ENCODE measurements at regions not wholly inside any gene's neighbourhood (a gene's known extent, or its start where the extent isn't known, plus 50 kb on each side); places are given as distances from the start of the nearest gene placed in this dataset.
"Not testable (repeated sequence)": the region's sequence is repeated elsewhere in the genome, so short reads cannot be mapped to it uniquely, and the experiment has no call there.

DNA sequence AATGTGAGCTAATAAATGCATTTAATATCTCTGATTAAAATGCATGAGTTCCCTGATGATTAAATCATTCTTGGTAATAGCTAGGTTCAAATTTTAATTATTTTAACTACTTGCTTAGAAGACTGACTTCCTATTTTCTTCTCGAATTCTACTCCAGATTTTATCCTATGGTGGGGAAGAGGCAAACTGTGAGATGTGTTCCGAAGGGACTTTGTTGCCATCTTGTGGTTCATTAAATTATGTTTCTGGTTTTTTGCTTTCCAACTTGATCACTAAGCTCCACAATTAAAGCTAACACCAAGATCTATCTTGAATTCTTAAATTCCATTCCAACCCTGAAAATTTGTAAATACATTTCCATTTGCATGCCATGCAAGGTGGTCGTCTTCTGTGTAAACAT, 538.4 kb upstream of the PCDH20 start:
- DNase-seq: no peak

DNA sequence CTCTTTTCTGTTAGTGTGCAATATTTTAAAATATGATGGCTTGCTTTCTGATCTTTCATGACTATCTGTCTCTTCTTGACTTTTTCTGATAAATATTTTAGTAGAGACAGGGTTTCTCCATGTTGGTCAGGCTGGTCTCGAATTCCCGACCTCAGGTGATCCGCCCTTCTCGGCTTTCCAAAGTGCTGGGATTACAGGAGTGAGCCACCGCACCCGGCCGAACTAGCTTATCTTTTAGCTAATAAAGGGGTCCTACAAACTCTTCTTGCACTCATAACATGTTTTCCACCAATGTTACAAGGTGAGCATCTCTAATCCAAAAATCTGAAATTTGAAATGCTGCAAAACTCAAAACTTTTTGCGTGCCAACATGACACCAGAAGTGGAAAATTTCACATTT, 535.2 kb upstream of the PCDH20 start:
- DNase-seq: no peak

DNA sequence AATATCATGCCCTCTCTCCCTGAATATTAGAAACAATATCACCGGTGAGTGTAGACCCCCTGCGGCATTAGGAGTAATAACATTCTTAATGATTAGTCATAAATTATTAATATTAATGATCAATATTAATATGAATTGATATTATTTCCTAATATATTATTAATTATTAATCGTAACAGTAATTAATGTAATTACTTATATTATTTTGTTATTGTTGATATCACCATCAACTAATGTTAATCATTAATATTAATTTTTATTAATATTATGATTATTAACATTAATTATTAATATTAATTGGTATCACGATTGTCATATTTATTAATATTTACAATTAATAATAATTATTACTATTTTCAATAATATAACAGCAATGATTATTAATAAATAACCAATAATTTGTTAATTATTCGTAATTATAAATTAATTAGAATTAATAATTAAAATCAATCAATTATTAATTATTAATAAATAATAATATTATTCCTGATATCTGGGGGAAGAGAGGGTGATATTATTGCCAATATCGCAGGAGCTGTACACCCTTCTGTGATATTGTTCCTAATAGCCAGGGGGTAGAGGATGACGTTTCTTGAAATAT, 528.8 kb upstream of the PCDH20 start:
- no peak for DNase-seq

DNA sequence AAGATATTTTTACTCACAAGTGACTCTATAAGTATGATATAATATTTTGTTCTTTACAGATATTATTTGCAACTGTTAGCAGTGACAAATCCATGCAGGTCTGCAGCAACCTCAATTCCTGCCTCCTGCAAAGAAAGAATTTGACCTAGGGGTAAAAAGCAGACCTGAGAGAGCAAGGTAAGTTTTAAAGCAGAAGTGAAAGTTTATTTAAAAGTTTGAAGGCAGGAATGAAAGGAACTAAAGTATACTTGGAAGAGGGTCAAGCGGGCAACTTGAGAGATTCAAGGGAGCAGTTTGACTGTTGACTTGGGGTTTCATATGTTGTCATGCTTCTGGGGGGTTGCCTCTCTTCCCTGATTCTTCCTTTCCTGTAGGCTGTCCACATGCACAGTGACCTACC, 520.1 kb upstream of the PCDH20 start:
- DNase-seq: no peak

DNA sequence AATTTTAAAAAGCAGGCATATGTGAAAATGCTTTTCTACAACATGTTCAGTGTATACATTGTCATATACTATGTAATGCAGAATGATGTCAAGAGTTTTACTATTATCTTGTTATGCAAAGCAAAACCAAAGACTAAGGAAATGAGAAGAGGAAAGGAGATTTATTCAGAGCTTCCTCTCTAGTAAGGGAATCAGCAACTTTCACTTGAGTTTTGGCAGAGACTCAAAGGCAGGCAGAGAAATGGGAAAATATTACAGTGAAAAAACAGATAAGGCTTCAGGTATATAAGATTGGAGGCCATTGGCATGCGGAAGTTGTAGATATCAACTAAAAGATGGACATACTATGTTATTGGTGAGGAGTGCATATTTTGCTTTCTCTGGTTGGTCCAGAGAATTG, 512.0 kb upstream of the PCDH20 start:
- DNase-seq: no peak

DNA sequence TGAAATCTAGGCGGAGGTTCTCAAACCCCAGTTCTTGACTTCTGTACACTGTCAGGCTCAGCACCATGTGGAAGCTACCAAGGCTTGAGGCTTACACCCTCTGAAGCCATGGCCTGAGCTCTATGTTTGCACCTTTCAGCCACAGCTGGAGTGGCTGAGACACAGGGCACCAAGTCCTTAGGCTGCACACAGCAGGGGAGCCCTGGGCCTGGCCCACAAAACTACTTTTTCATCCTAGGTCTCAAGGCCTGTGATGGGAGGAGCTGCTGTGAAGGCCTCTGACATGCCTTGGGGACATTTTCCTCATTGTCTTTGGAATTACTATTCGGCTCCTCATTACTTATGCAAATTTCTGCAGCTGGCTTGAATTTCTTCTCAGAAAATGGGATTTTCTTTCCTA, 503.2 kb upstream of the PCDH20 start:
- no peak for DNase-seq

DNA sequence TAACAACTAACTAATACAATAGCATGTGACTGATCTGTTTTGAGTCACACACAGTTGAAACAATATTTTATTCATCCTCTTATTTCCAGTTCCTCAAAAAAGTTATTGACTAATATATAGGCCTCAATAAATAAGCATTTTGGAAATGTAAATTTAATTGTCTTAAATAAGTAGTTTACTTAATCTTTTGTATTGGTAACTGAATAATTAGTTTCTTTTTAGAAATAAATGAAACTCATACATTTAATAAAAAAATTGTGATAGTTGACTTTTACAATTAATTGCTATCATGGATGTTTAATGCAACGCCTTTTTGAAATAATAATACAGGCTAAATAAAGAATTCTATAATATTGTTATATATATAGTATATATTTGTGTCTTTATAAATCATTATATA, 500.8 kb upstream of the PCDH20 start:
- no peak for DNase-seq

DNA sequence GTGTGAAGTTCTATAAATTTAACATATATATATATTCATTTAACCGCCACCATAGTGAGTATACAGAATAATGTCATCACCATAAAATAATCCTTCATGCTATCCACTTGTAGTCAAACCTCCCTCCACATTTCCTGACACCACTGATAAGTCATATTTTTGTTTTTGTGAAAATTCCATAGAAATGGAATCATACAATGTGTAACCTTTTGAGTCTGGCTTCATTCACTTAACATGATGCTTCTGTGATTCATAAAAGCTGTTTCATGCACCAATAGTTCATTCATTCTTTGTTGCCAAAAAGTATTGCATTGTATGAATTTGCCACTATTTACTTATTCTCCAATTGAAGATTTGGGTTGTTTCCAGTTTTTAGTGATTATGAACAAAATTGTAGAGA, 497.5 kb upstream of the PCDH20 start:
- no peak for DNase-seq

DNA sequence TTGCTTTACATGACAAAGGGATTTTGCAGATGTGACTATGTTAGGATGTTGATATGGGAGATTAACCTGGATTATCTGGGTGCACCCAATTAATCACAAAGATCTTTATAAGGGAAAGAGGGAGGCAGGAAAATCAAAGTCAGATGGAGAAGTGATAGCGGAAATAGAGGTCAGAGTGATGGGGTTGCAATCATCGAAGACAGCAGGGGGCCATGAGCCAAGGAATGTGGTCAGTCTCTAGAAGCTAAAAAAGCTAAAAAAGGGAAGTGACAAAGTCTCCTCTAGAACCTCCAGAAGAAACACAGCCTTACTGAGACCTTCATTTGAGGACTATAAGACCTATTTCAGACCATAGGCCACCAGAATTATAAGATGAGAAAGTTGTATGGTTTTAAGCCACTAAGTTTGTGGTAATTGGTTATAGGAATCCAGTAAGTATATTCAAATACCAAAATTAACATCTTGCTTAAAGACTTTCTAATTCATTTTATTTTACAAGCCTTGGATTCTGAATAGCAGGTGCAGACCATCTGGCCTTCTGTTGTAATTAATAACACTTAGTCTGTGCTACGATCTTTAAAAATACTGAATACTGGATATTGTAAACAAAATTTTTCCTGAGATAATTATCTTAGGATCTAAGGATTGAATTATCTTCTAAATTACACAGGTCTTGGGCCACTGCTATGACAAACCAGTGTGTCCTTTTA, 493.4 kb upstream of the PCDH20 start:
- no peak for DNase-seq

DNA sequence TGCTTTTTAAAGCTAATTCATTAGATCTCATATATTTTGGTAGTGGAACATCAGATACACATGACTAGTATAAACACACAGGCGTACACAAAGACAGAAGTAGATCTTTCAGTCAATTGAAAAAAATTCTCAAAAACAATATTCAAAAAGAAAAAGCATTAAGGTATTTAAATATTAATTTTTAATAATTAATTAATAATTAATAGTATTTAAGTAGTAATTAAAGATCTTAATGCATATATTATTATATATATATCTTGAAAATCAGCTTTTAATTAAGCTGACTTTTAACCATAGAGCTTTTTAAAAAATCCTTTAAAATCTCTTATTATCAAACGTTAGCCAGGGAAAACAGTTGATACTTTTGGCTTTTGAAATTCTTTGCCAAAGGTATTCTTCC, 489.4 kb upstream of the PCDH20 start:
- no peak for DNase-seq

DNA sequence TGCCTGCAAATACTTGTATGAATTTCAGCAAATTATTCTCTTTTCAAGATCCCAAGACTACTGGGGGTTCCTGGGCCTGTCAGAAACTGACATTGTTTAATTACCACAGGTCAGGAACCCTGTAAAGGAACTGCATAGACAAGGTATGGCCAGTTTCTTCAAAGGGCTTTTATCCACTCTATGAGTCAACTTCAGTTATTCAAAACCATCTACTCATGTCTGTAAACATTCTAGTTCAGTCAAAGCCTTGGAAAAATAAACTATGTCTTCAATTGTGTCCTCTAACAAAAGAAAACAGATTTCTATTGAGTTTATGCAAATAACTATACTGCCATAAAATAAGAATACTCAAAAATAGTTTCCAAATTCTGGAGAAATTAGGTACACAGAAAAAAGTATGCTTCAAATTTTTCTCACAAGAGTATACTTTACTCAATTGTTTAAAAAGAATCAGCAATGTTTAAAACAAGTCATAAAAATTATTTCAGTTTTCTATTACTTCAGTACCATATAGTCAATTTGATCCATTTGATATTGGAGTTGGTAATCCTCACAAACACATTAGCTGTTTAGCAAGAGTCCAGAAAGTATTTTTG, 486.4 kb upstream of the PCDH20 start:
- DNase-seq: no peak

DNA sequence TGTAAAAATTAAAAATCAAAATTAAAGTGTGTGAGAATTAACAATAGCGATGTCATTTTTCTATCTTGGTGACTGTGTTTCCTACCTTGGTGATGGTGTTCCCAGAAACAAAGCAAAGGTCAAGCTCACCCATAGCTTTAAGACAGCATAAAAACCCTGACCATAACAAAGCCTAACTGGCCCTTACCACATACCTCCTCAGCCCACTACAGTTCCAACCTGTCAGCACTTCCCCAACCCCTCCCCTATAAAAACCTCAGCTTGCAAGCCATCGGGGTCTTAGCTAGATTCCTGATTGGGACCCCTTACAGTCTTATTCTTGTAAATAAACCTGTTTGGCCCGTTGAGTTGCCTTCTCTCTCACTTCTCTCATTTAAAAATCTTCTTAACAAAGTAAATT, 484.4 kb upstream of the PCDH20 start:
- no peak for DNase-seq

DNA sequence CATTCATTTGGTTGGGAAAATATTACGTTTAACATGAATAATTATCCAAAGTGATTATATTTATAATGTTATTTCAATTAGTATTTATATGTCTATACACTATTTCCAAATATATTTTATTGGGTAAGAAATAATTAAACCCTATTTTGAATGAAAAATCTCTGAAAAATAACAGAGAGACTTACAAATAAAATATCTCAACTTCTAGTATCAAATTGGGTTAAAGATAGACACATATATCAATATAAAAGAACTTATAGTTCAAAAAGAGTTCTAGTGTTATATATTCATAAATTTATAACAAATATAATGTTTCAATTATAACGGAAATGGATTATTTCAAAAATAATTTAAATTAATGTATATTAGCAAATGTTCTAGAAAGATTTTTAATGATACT, 482.6 kb upstream of the PCDH20 start:
- no peak for DNase-seq

DNA sequence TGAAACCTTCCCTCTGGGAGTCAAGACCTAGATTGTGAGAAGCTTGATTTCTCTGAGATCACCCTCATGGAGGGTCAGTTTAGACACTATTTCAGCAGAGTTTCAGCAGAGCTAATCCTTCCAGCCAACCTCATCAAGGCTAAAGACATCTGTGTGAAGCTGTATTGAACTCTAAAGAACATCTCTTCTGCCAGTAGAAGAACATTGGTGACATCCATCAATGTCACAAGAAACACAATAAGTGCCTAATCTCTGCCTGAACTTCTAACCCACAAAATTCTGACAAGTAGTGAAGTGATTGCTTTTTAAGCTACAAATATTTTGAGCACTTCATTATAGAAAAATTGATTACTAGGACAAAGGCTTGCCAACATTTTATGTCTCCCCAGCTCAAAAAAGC, 475.8 kb upstream of the PCDH20 start:
- no peak for DNase-seq

DNA sequence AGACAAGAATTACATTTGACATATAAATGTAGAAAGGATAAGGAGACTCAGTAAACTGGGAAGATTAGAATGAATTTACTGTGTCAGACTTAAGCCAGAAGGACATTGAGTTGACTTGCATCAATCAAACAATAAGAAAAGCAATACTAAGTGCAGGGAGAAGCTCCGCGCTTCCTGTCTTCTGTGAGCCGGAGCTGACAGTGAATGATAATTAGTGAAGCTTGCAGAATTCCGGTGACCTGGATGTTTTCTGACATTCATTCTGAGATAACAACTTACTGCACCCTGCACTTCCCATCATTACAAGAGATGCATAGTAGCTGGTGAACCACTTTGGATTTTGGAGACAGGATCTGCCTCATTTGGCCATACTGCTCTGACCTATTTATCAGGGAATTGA, 469.2 kb upstream of the PCDH20 start:
- no peak for DNase-seq

DNA sequence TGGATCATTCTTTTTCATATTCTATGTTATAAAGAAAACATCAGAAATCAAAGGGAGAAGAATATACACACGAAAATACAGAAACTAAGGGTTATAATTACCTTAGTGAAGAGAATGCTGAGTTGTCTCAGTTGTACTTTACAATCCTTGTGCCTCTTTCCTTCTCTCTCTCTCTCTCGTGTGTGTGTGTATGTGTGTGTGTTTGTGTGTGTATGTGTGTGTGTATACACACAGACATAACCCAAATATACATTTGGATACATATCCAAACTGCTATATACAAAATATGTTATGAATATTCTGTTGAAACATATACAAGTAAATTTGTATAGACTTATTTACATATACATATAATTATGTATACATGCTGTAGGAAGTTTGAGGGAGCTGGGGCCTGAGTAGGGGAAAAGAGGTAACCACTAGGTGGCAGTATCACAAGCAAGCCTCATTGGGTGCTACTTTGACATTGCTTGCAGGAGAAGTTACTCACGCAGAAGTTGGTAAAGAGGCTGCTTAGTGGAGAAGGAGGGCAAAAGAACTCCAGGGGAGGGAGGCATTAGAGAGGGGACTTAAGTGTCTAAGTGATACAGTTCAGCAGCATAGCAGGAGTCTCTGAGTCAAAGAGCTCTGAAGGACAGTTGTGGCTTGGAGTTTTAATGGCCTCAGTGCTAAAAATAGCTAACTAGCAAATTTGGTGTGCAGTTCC, 465.1 kb upstream of the PCDH20 start:
- DNase-seq: peak; percentile 75

DNA sequence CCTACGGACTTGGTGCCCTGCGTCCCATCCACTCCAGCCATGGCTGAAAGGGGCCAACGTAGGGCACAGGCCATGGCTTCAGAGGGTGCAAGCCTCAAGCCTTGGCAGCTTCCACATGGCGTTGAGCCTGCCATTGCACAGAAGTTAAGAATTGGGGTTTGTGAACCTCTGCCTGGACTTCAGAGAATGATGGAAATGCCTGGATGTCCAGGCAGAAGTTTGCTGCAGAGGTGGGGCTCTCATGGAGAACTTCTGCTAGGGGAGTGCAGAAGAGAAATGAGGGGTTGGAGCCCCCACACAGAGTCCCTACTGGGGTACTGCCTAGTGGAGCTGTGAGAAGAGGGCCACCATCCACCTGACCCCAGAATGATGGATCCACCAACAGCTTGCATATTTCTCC, 462.9 kb upstream of the PCDH20 start:
- not testable (repeated sequence) for DNase-seq

DNA sequence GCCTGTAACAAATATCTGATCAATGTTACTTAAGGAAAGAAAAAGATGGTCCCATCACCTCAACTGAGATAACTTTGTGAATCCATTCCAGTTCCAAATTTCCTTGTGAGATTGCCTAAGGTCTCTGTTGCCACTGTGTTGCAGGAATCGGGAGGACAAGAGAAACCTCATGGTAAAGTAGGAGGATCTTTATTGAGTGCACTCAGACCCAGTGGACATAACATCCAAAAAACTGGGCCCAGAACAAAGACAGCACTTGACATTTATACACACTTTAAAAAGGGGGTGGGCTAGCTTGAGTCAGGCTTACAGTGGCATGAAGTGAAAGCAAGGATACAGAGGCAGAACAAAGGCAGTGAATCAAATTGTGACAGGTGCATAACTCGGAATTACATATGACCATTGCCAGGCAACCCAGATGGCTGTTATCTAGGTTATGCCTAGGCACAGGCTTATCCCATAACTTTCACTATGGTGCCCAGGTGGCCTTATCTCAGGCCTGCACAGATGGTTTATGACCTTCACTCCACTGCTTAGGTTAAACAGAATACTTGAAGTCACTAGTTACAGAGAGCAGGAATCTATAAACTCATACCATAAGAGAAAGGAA, 459.4 kb upstream of the PCDH20 start:
- DNase-seq: no peak

DNA sequence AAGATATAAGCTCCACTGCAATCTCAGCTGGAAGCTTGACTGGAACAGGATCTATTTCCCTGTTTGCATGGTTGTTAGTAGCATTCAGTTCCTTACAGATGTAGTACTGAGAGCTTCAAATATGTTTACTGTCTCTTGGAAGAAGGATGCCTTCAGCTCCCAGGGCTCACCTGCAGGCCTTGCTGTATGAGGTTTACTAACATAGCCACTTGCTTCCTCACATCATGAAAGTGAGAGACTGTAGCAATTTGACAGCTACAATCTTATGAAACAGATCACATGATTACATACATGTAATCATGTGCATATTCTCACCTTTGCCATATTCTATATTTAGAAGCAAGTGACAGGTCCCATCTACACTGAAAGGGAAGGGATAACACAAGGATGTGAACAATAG, 458.1 kb upstream of the PCDH20 start:
- DNase-seq: no peak

DNA sequence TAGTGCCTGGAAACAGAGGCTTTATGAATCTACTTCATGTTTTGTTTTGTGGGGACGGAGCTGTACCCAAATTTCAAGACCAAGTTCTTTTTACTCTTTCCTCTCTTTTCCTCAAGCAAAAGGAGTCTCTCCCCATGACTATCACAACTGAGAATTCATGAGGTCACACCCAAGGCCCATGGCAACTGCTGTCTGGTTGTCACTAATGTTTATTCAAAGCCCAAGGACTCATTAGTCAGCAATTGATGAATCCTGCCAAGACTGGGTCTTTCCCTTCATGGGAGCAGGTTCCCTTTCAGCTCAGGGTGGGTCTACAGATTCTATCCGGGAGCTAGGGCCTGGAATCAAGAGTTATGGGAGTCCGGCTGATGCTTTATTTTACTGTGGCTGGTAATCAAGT, 441.5 kb upstream of the PCDH20 start:
- no peak for DNase-seq

DNA sequence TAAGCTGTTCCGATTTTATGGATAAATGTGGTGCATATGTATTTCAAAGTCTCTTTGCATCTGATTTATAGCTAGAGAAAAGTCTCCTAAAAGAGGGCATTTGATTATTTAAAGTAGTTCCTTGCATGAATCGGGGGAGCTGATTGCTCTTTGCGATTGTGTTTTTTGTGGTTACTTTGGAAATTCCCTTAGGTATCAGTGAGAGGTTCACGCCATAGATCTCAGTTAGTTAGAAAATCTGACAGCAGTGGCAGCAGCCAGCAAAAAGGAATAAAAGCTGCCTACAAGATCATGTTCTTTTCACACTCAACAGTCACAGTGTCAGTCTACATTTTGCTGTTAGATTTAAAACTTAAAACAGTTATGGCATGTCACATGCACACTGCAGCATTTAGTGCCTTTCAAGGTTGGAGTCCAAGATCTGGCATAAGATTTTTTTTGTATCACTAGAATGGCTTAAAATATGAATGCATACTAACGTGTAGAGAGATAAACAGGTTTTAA, 436.5 kb upstream of the PCDH20 start:
- no peak for DNase-seq

DNA sequence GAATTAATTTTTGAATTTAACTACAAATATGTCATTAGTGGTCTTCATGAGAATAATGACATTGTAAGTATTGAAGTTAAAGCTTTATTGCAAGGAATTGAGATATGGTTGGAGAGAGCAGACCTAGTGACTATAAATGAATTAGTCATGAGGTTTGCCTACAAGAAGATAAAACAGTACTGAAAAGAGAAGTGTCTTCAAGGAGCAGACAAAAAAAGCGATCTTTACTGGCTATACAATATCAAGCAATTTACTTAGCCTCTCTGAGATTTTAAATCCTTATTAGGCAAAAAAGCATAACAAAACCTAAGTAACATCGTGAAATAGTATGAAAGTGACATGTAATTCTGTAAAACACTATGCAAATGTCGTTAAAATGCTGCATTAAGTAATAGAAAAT, 435.1 kb upstream of the PCDH20 start:
- DNase-seq: no peak

DNA sequence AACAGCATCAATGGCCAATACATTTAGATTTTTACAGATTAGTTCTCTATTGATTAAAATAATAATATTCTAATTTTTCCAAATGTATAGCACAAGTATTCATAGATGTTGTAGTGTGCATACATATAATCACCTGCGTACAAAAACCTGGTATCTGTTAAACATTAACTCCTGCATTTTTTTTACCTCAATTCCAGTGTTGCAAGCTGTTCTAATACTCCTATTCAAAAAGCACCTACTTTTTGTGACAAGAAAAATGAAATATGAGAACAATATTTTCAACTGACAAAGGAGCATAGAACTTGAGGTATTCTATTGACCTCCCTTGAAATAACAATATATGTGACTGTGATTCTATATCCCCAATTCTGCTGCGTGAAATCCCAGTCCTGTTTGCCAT, 422.9 kb upstream of the PCDH20 start:
- no peak for DNase-seq

DNA sequence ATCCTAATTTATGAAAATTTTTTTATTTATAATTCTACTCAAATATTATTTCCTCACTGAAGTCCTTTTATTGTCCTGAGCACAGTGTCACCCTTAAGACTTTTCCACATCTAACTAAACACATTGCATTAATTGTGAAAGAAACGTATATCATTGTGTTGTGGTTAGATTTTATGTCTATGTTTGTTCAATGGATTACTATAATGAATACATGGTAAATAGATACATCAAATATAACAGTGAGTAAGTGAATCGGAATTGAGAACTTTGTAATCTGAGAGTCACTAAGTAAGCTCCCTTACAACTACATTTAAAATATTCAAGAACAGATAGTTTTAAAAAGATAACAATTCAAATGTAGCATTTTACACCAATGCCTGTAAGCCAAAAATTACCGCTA, 417.6 kb upstream of the PCDH20 start:
- DNase-seq: no peak
